IMR-90 (cell line): ENCODE measurements at regions not wholly inside any gene's neighbourhood (a gene's known extent, or its start where the extent isn't known, plus 50 kb on each side); places are given as distances from the start of the nearest gene placed in this dataset.

Experiments
- ATAC-seq: fragments of 200-7000 bp; cut with Tn5 transposase; 2 replicates; pipeline ENCODE4 v1.9.1; 2020; ENCODE audit warnings: low read depth, mild to moderate bottlenecking, moderate library complexity
- BruUV-seq: library from RNA; stranded (reverse); fragments of 400-500 nt; replicated peaks from 2 replicates; lab custom pipeline; 2021; lab: Mats Ljungman, UMichigan
- CTCF ChIA-PET: fragments of 300-600 bp; formaldehyde crosslinking; extraction: SDS; loops from one replicate; lab custom pipeline; 2021; ENCODE audit warnings: antibody characterized with exemption; lab: Yijun Ruan, JAX
- POLR2A ChIA-PET: fragments of 300-600 bp; sonication (Branson Sonifier 250); formaldehyde crosslinking; loops from one replicate; lab custom pipeline; 2022; ENCODE audit warnings: antibody characterized with exemption; ENCODE audit not compliant: unreplicated experiment; lab: Charles Lee
- DNase-seq: peaks from one replicate; pipeline ENCODE4 v3.0.0; 2013
- H2AFZ ChIP-seq: replicated peaks from 2 replicates; pipeline ENCODE3; 2013; ENCODE audit warnings: low read length, mild to moderate bottlenecking; ENCODE audit not compliant: poor library complexity
- H2AK5ac ChIP-seq: 2 replicates; pipeline ENCODE4 v1.6.1; 2013; ENCODE audit warnings: low read depth, low read length, inconsistent platforms
- H2AK9ac ChIP-seq: replicated peaks from 2 replicates; pipeline ENCODE3; 2013; ENCODE audit warnings: mild to moderate bottlenecking, low read depth, low read length, moderate library complexity; ENCODE audit not compliant: poor library complexity
- H2BK120ac ChIP-seq: 2 replicates; pipeline ENCODE4 v1.6.1; 2013; ENCODE audit warnings: low read depth, low read length, inconsistent platforms
- H2BK15ac ChIP-seq: 3 replicates; pipeline ENCODE4 v1.6.1; 2013; ENCODE audit warnings: low read depth, low read length, inconsistent platforms
- H2BK20ac ChIP-seq: 2 replicates; pipeline ENCODE4 v1.6.1; 2013; ENCODE audit warnings: low read depth, mild to moderate bottlenecking, inconsistent platforms, low read length, moderate library complexity
- H2BK5ac ChIP-seq: 2 replicates; pipeline ENCODE4 v1.6.1; 2013; ENCODE audit warnings: mild to moderate bottlenecking, low read depth, low read length, inconsistent platforms; ENCODE audit not compliant: poor library complexity, severe bottlenecking
- H3K14ac ChIP-seq: replicated peaks from 2 replicates; pipeline ENCODE4 v1.6.1; 2013; ENCODE audit warnings: low read depth, low read length, inconsistent platforms
- H3K18ac ChIP-seq: 2 replicates; pipeline ENCODE4 v1.6.1; 2013; ENCODE audit warnings: low read depth, low read length, control low read depth
- H3K23ac ChIP-seq: 2 replicates; pipeline ENCODE4 v1.6.1; 2013; ENCODE audit warnings: low read depth, low read length, inconsistent platforms
- H3K27ac ChIP-seq: 2 replicates; pipeline ENCODE4 v1.5.1; 2013; ENCODE audit warnings: mild to moderate bottlenecking, control low read depth, low read length; ENCODE audit not compliant: insufficient read depth
- H3K27me3 ChIP-seq: 2 replicates; pipeline ENCODE4 v1.6.1; 2013; ENCODE audit warnings: low read length; ENCODE audit not compliant: control insufficient read depth, insufficient read depth
- H3K36me3 ChIP-seq: 2 replicates; pipeline ENCODE4 v1.6.1; 2013; ENCODE audit warnings: low read length, mixed read lengths; ENCODE audit not compliant: control insufficient read depth, insufficient read depth
- H3K4ac ChIP-seq: 2 replicates; pipeline ENCODE4 v1.6.1; 2013; ENCODE audit warnings: low read depth, low read length, inconsistent platforms
- H3K4me1 ChIP-seq: 2 replicates; pipeline ENCODE4 v1.6.1; 2013; ENCODE audit warnings: low read length, mixed read lengths; ENCODE audit not compliant: control insufficient read depth, insufficient read depth
- H3K4me2 ChIP-seq: 2 replicates; pipeline ENCODE4 v1.6.1; 2013; ENCODE audit warnings: low read depth, mild to moderate bottlenecking, control low read depth, low read length, moderate library complexity
- H3K4me3 ChIP-seq: 2 replicates; pipeline ENCODE4 v1.5.1; 2013; ENCODE audit warnings: low read depth, mild to moderate bottlenecking, control low read depth, low read length, moderate library complexity; ENCODE audit not compliant: insufficient read depth
- H3K56ac ChIP-seq: 2 replicates; pipeline ENCODE4 v1.6.1; 2013; ENCODE audit warnings: low read length, inconsistent platforms; ENCODE audit not compliant: insufficient read depth; ENCODE audit errors: extremely low read depth
- H3K79me1 ChIP-seq, 2 experiments: 2 replicates each; pipeline ENCODE4 v1.6.1; 2013; ENCODE audit warnings: low read length in 2 of 2, inconsistent platforms in 1 of 2, low read depth in 1 of 2
- H3K9ac ChIP-seq: 2 replicates; pipeline ENCODE4 v1.6.1; 2013; ENCODE audit warnings: low read depth, low read length, control low read depth
- H3K9me1 ChIP-seq: 2 replicates; pipeline ENCODE4 v1.6.1; 2013; ENCODE audit warnings: low read length, inconsistent platforms; ENCODE audit not compliant: insufficient read depth
- H3K9me3 ChIP-seq: 2 replicates; pipeline ENCODE4 v1.6.1; 2013; ENCODE audit warnings: low read length; ENCODE audit not compliant: control insufficient read depth, insufficient read depth
- H4K20me1 ChIP-seq: 2 replicates; pipeline ENCODE4 v1.6.1; 2013; ENCODE audit warnings: low read length, inconsistent platforms; ENCODE audit not compliant: insufficient read depth
- H4K5ac ChIP-seq: 2 replicates; pipeline ENCODE4 v1.6.1; 2013; ENCODE audit warnings: mild to moderate bottlenecking, low read depth, low read length, control low read depth
- H4K8ac ChIP-seq, 2 experiments: 2 replicates each; pipeline ENCODE4 v1.6.1; 2013; ENCODE audit warnings: low read depth in 2 of 2, low read length in 2 of 2, control low read depth in 1 of 2, inconsistent platforms in 1 of 2
- H4K91ac ChIP-seq: 2 replicates; pipeline ENCODE4 v1.6.1; 2013; ENCODE audit warnings: low read depth, low read length, inconsistent platforms; ENCODE audit not compliant: insufficient read depth
- BHLHE40 ChIP-seq: fragments of 150-350 bp; IDR thresholded peaks from 2 replicates; pipeline ENCODE4 v1.6.1; 2016; ENCODE audit warnings: mild to moderate bottlenecking, low read depth, low read length
- CEBPB ChIP-seq: IDR thresholded peaks from 2 replicates; pipeline ENCODE4 v1.6.1; 2012; ENCODE audit warnings: low read depth, low read length, improper control_type of control experiment
- CHD1 ChIP-seq: IDR thresholded peaks from 2 replicates; pipeline ENCODE4 v1.6.1; 2012; ENCODE audit warnings: low read depth, low read length, improper control_type of control experiment
- ELK1 ChIP-seq: fragments of 150-350 bp; IDR thresholded peaks from 2 replicates; pipeline ENCODE4 v1.6.1; 2016; ENCODE audit warnings: low read depth, mild to moderate bottlenecking, low read length, moderate library complexity, borderline replicate concordance
- FOS ChIP-seq: fragments of 150-350 bp; IDR thresholded peaks from 2 replicates; pipeline ENCODE4 v1.6.1; 2016; ENCODE audit warnings: low read depth, low read length
- MAFK ChIP-seq: IDR thresholded peaks from 2 replicates; pipeline ENCODE4 v1.6.1; 2012; ENCODE audit warnings: low read depth, low read length, improper control_type of control experiment
- MAZ ChIP-seq: IDR thresholded peaks from 2 replicates; pipeline ENCODE4 v1.6.1; 2012; ENCODE audit warnings: low read depth, mild to moderate bottlenecking, low read length, improper control_type of control experiment, moderate library complexity, borderline replicate concordance
- MXI1 ChIP-seq: IDR thresholded peaks from 2 replicates; pipeline ENCODE4 v1.6.1; 2012; ENCODE audit warnings: low read depth, mild to moderate bottlenecking, low read length, moderate library complexity, borderline replicate concordance
- NFE2L2 ChIP-seq: fragments of 150-350 bp; IDR thresholded peaks from 2 replicates; pipeline ENCODE4 v1.6.1; 2016; ENCODE audit warnings: low read depth, mild to moderate bottlenecking, low read length
- POLR2A ChIP-seq: IDR thresholded peaks from 2 replicates; pipeline ENCODE4 v1.6.1; 2012; ENCODE audit warnings: mild to moderate bottlenecking, low read depth, low read length
- RAD21 ChIP-seq: IDR thresholded peaks from 2 replicates; pipeline ENCODE4 v1.6.1; 2012; ENCODE audit warnings: low read length, improper control_type of control experiment
- RCOR1 ChIP-seq: IDR thresholded peaks from 2 replicates; pipeline ENCODE4 v1.6.1; 2012; ENCODE audit warnings: mild to moderate bottlenecking, low read length, improper control_type of control experiment; ENCODE audit not compliant: insufficient replicate concordance
- RFX5 ChIP-seq: IDR thresholded peaks from 2 replicates; pipeline ENCODE4 v1.8.0; 2012; ENCODE audit warnings: low read depth, mild to moderate bottlenecking, low read length, moderate library complexity
- SMC3 ChIP-seq: fragments of 150-350 bp; IDR thresholded peaks from 2 replicates; pipeline ENCODE4 v1.6.1; 2016; ENCODE audit warnings: low read depth, mild to moderate bottlenecking, antibody characterized with exemption, low read length, moderate library complexity
- WGBS, 2 experiments: methylation state at CpG; one replicate each; pipeline versions ENCODE4 v1.1.5 to v1.1.7; 2013; ENCODE audit warnings: missing lambda C conversion rate in 2 of 2; ENCODE audit not compliant: insufficient read length in 1 of 2; ENCODE audit errors: extremely low coverage in 2 of 2; 5-methylcytosine and 5-hydroxymethylcytosine counted together
- dilution Hi-C: fragments of 300-500 bp; cut with HindIII; formaldehyde crosslinking; loops from one replicate; pipeline ENCODE4 v1.14.3; 2018; ENCODE audit warnings: low sequenced_read_pairs; ENCODE audit not compliant: unreplicated experiment
- in situ Hi-C: fragments of 300-500 bp; cut with MboI; formaldehyde crosslinking; loops from 3 replicates; pipeline ENCODE4 v1.14.3; 2019; ENCODE audit warnings: low sequenced_read_pairs, inconsistent platforms, mixed read lengths
- intact Hi-C: fragments of 100-400 bp; cut with micrococcal nuclease; formaldehyde crosslinking; loops from 2 replicates; pipeline ENCODE4 v1.10.0; 2022
- TF ChIP-seq, protein P1 (sequence below): conservative IDR thresholded peaks from 2 replicates; pipeline ENCODE4 v1.5.1; 2012; ENCODE audit warnings: mild to moderate bottlenecking, low read depth, low read length, improper control_type of control experiment
- TF ChIP-seq, protein P2 (sequence below): fragments of 150-350 bp; IDR thresholded peaks from 2 replicates; pipeline ENCODE4 v1.6.1; 2017; ENCODE audit warnings: mild to moderate bottlenecking, antibody characterized with exemption, low read length, low read depth

- ATAC-seq (no peak), DNase-seq (no peak)
- no peak overlapping the region for H2BK15ac ChIP-seq
- H3K23ac ChIP-seq, result no peak overlapping the region
- H3K79me1 ChIP-seq, result no peaks in the 10 kb centered on the region
- H3K14ac ChIP-seq, result no peak overlapping the region
- H2BK5ac ChIP-seq, result no peak overlapping the region
- no peak overlapping the region for H3K18ac ChIP-seq
- no peak overlapping the region for H3K56ac ChIP-seq
- H3K4ac ChIP-seq, result no peak overlapping the region
- no peaks in the 10 kb centered on the region for H3K36me3 ChIP-seq
- dilution Hi-C loops (no loop called here), in situ Hi-C loops (no loop called here), intact Hi-C loops (no loop called here)
- ChIA-PET CTCF (no interaction called here), POLR2A (no interaction called here)
- H3K27ac ChIP-seq, result no peak overlapping the region
- no peak overlapping the region for H2AK9ac ChIP-seq
- no peaks in the 10 kb centered on the region for H4K20me1 ChIP-seq
- H2BK20ac ChIP-seq, result no peak overlapping the region
- H3K4me3 ChIP-seq, result no peak overlapping the region
- TF ChIP-seq MAFK (no peak), RCOR1 (no peak), MXI1 (no peak), FOS (no peak), RFX5 (no peak), RAD21 (no peak), MAZ (no peak), SMC3 (no peak), POLR2A (no peak), ELK1 (no peak), NFE2L2 (no peak), CEBPB (no peak), BHLHE40 (no peak), CHD1 (no peak)
- TF ChIP-seq, protein P1, sequence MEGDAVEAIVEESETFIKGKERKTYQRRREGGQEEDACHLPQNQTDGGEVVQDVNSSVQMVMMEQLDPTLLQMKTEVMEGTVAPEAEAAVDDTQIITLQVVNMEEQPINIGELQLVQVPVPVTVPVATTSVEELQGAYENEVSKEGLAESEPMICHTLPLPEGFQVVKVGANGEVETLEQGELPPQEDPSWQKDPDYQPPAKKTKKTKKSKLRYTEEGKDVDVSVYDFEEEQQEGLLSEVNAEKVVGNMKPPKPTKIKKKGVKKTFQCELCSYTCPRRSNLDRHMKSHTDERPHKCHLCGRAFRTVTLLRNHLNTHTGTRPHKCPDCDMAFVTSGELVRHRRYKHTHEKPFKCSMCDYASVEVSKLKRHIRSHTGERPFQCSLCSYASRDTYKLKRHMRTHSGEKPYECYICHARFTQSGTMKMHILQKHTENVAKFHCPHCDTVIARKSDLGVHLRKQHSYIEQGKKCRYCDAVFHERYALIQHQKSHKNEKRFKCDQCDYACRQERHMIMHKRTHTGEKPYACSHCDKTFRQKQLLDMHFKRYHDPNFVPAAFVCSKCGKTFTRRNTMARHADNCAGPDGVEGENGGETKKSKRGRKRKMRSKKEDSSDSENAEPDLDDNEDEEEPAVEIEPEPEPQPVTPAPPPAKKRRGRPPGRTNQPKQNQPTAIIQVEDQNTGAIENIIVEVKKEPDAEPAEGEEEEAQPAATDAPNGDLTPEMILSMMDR, result no peak
- TF ChIP-seq, protein P2, sequence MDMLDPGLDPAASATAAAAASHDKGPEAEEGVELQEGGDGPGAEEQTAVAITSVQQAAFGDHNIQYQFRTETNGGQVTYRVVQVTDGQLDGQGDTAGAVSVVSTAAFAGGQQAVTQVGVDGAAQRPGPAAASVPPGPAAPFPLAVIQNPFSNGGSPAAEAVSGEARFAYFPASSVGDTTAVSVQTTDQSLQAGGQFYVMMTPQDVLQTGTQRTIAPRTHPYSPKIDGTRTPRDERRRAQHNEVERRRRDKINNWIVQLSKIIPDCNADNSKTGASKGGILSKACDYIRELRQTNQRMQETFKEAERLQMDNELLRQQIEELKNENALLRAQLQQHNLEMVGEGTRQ, result no peak
- no peak overlapping the region for H3K9ac ChIP-seq
- H4K5ac ChIP-seq, result no peak overlapping the region
- 80% methylated on average over 1 of the region's 4 CpGs; no CpG with 5 or more reads in 1 of the 2 experiments for WGBS, 2 experiments
- BruUV-seq, result no TSS peak
- H2BK120ac ChIP-seq, result no peak overlapping the region
- H2AK5ac ChIP-seq, result no peak overlapping the region
- peaks cover 7% of the 10 kb centered on the region; the same call in 1 of the 2 replicates for H3K9me1 ChIP-seq
- H3K9me3 ChIP-seq, result no peaks in the 10 kb centered on the region
- no peak overlapping the region for H2AFZ ChIP-seq
- no peak overlapping the region for H3K4me2 ChIP-seq
- H3K4me1 ChIP-seq, result no peaks in the 10 kb centered on the region
- no peaks in the 10 kb centered on the region for H3K27me3 ChIP-seq
- H4K91ac ChIP-seq, result no peak overlapping the region
- H4K8ac ChIP-seq, result no peak overlapping the region
Measured at GRCh38 chr1:30060738-30061137, 662.6 kb downstream of the MATN1 start.
